ENCODE measurements at regions not wholly inside any gene's neighbourhood (a gene's known extent, or its start where the extent isn't known, plus 50 kb on each side); places are given as distances from the start of the nearest gene placed in this dataset.

DNA sequence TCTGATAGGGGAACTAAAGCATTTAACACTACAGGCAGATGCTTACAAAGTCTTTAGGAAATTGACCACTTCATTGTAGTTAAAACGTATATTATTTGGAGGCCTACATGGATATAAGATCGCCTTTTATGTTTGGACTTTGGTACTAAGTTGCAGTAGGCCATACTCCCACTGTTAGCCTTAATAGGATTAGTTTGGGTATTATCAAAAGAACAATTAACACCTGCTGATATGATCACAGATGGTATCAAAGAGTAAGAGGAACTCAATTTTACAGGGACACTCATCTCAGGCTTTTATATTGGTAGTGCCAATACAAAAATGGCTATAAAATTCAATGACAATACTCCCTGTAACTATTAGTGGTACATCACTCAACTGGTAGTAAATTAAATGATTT, 1183.0 kb downstream of the MAT2B start:
- DNase-seq (ENCODE audit: low spot score): no peak

DNA sequence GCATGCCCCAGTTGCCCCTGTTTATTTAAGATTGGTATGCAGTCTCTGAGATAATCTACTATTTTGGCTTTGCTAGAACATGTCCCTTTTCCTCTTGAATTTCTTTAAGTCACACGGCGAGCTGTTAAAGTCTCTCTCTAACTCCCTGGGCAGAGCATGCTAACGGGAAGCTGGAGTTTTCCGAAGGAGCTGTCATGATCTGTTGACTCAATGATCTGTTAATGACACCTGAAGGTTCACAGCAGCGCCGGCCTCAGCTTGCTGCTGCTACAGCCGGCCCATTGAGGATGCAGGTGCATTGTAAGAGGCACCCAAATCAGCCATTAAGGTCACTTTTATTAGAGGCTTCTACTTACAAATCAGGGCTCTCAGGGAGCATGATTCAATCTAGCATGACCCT, 1203.4 kb downstream of the MAT2B start:
- DNase-seq (ENCODE audit: low spot score): no peak

DNA sequence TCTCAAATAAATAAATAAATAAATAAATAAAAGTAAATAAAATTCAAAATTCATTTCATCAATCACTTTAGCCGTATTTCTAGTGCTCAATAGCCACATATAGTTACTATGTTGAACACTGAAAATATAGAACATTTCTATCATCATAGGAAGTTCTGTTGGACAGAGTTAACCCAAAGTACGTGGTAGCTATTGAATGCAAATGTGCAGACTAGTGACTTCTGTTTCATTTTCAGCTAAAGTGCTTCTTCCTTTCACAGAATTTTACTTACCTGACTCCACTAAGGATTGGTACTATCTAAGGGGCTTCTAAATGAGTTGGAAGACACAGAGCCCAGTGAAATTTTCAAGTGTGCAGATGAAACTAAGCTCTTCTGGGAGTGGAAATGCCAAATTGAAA, 1208.3 kb downstream of the MAT2B start:
- no peak for DNase-seq (ENCODE audit: low spot score)

DNA sequence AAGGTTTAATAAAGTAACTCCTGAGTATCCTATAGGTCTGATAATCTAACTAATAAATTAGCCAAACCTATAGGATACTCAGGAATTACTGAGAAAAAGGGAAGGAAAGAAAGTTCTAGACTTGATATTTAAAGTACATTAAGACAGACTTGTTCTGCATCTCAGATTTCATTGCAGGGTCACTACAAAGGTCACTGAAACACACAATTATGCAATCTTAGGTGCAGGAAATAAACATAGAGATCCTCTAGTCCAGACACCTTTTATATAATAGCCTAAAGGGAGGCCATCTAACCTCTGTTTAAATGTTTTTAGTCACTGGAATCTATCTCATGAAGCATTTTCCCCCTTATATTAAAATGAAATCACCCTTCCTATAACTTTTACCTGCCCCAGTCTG, 1215.7 kb downstream of the MAT2B start:
- no peak for DNase-seq (ENCODE audit: low spot score)

DNA sequence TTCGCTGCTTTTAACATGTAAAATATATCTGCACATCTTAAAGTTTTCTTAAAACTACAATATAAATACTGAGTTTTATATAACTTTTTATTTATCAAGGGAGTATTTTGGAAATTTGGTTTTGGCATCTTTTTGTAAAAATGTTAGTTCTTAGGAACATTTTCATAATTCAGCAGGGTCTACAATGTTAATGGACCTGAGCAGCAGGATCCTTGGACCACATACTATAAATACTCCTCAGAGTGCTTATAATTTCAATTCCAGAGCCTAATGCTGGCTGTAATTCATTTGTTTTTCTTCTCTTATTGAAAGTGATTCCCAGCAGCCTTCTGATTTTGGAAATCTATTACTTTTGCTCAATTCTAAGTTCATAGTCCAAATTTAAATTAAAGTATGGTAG, 1216.2 kb downstream of the MAT2B start:
- no peak for DNase-seq (ENCODE audit: low spot score)

DNA sequence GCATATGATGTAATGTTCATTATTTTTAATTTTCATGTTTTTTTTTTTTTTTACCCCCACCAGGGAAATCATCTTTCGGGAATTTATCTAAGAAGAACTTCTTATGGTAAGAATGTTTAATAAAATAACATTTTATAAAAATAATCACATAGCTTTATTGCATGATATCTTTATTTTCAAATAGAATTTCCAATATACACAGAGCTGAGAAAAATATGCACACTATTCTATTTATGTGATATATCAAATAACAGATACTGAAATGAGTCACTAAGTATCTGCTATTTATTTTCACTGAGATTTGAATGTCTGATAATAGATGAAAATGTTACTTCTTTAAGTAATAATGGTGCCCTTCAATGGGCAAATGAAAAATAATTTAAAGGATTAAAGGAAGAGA, 1217.3 kb downstream of the MAT2B start:
- DNase-seq (ENCODE audit: low spot score): no peak

DNA sequence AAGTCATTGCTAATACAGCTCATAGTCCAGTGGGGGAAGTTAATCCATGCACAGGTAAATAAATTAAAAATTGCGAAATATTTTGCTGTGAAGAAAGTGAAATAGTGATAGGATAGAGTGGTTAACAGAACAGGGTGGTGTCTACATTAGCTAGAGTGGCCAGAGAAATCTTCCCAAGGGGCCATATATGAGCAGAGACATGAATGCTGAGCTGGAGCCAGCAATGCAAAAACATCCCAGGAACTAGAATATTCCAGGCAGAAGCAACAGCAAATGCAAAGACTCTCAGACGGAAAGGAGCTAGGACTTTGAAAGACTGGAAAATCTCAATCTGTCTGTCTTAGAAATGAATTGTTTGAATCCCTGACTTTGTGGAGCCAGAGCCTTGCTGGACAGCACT, 1221.6 kb downstream of the MAT2B start:
- DNase-seq (ENCODE audit: low spot score): no peak

DNA sequence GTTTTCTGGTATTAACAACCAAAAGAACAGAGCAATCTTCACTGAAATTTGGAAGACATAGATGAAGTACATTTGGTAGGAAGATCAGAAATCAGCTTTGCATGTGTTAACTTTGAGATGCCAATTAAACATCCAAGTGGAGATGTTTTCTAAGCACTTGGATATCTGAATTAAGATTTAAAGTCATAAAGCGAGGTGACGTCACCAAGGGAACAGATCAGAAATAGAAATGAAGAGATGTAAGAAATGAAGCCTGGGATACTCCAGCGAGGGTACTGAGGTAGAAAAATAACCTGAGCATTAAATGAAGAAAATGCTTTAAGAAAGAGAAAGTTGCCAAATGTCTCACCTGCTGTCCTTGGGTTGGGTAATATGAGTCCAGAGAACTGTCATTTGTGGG, 1223.3 kb downstream of the MAT2B start:
- no peak for DNase-seq (ENCODE audit: low spot score)

DNA sequence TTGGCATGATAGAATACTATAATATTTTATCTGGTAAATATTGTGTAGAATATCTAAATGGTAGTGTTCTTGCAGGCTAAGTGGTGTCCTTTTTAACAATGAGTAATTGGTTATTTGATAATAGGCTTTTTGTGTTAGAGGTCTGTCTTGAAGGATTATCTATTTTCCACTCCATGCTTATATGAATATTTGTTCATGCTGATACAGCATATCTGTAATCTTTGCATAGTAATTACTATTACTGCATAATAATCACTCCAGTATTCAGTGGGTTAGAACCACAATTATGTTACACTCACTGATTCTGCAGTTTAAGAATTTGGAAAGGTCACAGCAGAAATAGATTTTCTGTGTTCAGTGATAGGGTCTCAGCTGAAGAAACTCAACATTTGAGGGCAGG, 1229.9 kb downstream of the MAT2B start:
- no peak for DNase-seq (ENCODE audit: low spot score)

DNA sequence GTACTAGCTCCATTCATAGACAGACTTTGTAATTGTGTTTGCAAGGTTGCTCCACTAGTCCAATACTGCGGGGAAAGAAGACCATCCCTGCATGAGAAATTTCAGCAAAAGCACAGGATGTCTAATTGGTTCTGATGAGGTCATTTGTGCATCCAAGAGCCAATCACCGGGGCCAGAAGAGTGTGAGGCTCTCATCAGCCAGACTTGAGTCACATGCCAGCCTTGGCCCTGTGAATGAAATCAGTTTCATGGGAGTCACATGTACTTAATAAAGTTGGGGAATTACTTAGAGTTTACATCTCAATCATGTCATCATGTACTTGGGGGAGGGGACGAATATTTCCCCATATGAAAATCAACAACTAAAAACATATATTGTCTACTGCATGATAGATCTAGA, 1236.0 kb downstream of the MAT2B start:
- no peak for DNase-seq (ENCODE audit: low spot score)

DNA sequence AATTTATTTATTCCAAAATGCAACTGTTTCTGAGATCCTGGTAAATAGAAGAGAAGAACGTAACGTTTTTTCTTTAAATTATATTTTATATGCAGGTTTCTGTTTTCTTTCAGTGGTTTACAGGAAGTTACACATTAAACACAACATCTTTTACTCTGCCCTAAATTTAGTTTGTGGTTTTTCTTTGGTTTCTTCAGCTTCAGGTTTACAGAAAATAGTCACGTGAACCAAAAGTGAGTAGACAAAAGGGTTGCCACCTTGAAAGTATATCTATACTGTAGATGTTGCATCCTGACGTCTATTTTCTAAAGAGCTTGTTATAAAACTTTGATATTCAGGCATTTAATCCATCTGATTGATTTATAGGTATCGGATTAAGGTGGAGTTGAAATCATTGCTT, 1236.6 kb downstream of the MAT2B start:
- DNase-seq (ENCODE audit: low spot score): no peak

DNA sequence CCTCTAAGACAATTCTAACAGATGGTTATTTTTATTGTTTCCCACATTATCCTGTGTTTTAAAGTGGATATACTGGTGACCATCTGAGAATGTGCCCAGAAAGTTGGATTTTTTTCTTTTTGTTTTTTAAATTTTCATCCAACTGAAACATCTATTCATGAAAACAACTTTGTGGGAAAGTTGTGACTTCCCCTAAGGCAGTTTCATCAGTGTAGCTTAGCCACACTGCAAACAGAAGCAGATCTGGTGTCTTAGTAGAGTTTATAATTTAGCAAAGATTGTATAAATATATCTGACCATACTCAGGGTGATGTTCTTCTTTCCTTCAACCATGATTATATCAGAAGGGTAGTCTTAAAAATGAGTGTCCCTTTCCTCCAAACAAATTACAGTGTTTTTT, 1241.3 kb downstream of the MAT2B start:
- no peak for DNase-seq (ENCODE audit: low spot score)

DNA sequence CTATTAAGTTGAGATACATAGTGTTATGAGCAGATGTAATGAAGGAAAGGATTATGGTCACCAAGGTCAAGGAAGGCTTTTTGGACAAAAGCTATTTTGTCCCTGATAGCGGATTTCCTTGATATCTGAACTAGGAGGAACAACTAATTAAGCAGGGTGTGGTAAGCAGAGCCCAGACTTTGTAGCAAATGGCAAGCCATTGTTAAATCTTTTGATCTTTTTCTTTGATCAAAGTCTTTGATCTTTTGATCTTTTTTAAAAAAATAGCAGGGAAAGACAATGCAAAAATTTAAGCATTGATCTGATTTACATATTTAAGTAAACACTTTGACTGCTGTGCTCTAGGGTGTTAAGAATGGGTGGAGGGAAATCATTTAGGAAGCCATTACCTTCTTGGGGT, 1242.0 kb downstream of the MAT2B start:
- no peak for DNase-seq (ENCODE audit: low spot score)

DNA sequence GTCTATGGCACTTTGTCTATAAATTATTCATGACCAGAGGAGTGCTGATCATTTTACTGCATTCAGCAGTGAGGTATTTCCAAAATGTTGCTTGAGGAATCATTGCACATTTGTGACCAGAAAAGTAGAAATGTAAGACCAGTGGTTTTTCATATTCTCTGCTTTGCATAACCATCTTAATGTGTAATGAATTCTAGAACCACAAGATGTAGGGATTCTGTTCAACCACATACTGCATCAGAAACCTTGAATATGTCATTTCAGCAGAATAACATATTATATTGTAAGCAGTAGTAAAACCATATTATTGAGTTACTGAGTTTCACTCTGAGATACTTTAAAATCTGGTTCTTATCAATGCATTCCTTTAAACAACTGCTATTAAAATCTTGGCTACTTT, 1243.4 kb downstream of the MAT2B start:
- DNase-seq (ENCODE audit: low spot score): no peak

DNA sequence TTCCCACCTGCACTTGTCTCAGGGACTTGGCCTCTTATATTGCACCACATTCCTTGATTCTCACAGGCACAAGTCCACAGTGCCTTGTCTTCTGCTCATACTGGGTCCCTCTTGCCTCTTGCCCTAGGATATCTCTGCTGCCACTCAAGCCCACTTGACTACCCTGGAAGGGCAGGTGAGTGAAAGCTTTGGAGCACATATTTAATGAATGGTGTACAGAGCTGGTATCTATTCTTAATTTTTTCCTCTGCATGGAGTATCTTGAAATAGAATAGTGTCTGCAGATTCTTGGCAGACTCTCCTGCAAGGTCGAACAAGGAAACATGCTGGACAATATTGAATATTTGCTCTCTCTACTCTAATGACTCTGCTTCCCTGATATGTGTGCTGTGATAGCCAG, 1248.0 kb downstream of the MAT2B start:
- DNase-seq (ENCODE audit: low spot score): no peak

DNA sequence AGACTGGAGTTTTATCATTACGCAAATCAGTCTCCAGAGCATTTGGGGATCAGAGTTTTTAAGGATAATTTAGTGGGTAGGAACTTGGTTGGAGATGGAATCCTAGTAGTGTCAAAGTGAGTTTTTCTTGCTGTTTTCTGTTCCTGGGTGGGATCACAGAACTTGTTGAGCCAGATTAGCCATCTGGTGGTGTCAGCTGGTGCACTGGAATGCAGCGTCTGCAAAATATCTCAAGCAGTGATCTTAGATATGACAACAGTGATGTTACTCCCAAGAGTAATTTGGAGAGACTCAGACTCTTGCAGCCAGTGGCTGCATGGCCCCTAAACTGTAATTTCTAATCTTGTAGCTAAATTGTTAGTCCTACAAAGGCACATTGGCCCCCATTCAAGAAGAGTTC, 1257.8 kb downstream of the MAT2B start:
- DNase-seq (ENCODE audit: low spot score): no peak

DNA sequence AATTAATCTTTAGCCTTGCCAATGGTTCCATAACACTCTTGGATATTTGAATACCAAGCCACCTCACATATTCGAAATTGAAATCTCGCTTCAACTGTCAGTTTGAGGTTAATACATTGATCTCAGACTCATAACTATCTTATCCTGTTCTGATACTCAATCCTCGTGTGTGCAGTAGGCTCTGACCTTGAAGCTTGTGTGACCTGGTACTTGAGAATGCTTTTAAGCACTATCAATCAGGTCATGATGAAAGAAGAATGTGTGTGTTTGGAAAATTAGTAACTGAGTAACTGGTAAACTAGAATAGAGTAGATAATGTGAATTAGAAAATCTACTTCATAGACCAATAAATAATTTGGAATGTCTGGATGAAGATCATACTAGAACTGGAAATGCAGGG, 1266.7 kb downstream of the MAT2B start:
- DNase-seq (ENCODE audit: low spot score): no peak

DNA sequence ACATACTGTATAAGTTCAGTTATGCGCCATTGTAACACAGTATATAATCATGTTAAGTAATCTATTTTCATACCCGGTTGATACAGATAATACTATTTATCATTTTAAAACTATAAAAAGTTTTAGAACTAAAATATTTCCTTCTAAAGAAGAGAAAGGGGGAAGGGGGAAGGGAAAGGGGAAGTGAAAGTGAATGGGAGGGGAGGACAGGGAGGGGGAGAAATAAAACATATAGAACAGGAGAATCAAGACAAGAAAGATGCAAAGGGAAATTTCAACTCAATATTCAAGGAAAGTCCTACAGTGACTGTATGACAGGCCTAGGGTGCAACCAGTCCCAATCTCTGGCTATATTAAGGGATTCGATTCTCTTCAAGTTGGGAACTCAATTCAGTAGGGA, 1278.8 kb downstream of the MAT2B start:
- no peak for DNase-seq (ENCODE audit: low spot score)

DNA sequence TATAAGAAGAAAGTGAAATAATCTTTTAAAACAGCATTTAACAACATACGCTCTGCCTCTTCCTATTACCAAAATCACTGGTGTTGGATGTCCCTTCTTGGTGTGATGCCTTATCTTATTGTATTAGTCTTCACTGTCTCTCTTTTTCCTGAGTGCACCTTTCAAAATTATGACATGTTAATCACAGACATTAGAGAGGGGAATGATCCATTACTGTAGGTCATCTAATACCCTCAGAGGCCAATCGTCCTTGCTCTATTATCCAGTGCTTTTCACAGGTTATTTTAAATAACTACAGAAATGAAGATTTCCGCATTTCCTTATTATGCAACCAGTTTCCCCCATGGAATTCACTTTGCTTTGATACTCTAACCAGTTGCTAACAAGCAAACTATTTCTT, 1292.7 kb downstream of the MAT2B start:
- DNase-seq (ENCODE audit: low spot score): no peak

DNA sequence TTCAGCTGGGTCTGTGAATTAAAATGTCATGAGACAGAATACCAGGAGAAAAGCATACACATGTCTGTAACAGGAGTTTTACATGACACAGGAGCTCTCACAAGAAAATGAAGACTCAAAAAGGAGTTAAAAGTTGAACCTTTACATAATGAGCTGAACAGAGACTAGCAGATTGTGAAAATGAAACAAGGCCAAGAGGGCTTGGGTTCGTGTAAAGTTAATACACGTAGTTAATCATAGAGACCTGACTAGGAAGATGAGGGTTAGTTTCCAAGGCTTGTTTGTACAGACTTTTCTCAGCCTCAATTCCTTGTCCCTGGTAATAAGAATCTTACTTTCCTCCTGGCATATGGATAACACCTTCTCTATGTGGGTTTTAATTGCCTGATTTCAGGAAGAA, 1294.0 kb downstream of the MAT2B start:
- DNase-seq (ENCODE audit: low spot score): no peak

DNA sequence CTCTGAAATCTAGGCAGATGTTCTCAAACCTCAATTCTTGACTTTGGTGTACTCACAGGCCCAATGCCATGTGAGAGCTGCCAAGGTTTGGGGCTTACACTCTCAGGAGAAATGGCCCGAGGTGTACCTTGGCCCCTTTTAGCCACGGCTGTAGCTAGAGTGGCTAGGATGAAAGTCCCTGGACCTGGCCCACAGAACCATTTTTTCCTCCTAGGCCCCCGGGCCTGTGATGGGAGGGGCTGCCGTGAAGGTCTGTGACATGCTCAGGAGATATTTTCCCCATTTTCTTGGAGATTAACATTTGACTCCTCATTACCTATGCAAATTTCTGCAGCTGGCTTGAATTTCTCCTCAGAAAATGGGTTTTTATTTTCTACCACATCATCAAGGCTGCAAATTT, 1296.5 kb downstream of the MAT2B start:
- no peak for DNase-seq (ENCODE audit: low spot score)

DNA sequence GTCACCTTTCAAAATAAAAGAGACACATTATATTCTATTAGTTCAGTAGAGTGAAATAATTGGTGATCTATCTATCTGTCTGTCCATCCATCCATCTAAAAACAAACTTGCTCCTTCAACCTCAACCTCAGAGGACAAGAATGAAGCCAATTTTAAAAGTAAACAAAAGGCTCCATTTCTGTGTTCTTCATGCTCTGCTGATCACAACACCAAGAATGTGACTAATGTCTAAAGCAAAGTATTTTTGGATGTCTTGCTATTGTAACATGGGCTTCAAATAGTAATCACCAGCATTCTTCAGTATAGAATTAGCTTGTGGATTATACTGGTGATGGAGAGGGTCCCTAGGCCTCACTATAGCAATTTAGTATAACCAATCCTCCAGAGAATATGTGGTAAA, 1304.4 kb downstream of the MAT2B start:
- DNase-seq (ENCODE audit: low spot score): no peak

DNA sequence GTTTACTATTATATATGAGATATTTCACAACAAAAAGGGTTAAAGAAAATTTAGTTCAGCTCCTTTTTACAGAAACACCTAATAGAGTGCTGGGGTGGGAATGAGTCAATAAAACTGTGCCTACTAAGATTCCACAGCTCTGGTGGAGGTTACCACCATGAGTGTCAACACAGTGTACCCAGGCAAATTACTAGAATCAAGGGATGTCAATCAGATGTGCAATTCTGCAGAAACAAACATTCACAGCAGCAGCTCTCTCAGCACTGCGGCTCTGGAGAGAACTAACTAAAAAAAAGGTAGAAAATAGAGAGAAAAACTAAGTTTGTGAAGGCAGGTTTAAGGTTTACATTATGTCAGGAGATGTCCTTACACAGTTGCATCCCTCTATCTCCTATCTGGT, 1313.0 kb downstream of the MAT2B start:
- no peak for DNase-seq (ENCODE audit: low spot score)

DNA sequence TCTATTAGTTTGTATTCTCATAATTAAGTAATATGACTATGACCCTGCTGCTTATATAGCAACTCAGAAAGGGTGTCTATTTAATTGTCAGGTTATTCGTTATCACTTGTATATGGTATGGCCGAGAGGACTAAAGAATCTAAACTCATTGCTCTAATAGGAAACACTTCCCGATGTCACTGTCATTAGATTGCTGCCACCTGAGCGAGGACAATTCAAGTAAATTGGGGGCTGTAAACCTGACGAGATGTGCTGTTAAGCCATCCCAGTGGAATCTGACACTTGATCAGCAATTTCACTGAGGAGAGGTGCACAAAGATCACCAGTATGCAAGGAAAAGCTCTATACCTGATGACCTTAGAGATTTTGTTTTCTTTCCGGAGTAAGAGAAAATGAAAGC, 1319.3 kb downstream of the MAT2B start:
- no peak for DNase-seq (ENCODE audit: low spot score)

DNA sequence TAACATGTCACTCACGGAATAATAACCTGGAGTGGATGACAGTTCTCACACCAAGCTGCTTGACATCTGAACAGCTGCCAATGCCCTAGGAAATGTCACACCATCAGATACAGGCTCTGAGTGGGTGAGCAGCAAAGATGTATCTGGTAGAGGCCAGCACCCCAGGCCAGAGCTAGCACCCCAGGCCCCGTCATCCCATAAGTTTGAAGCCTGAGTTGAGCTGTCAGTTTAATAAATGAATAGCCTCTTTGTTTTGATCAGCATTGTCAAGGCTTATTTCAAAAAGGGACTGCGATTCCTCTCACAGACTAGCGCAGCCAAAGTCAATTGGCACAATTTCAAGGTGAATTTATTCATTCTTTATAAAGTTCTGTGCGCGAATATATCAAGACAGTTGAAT, 1327.1 kb downstream of the MAT2B start:
- no peak for DNase-seq (ENCODE audit: low spot score)

DNA sequence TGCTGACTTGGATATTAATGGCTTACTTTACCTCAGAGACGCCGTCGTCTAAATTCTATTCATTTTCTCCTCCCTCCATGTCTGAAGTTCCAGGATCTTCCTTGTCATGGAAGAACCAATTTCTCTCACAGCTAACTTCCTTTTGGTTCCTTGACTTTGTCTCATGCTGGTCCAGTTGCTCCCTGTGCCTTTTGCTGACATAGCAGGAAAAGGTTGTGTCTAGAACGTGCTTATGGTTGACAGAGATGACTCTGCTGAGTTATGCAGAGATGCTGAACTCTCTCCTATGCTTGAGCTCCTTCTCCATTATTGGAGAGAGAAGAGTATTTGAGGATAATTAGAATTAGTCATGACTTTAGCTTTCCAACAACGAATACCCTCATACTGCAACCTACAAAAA, 1338.9 kb downstream of the MAT2B start:
- no peak for DNase-seq (ENCODE audit: low spot score)
